ENCODE measurements at regions not wholly inside any gene's neighbourhood (a gene's known extent, or its start where the extent isn't known, plus 50 kb on each side); places are given as distances from the start of the nearest gene placed in this dataset.

GRCh38 chr1:118264343-118264742 lies 79.3 kb upstream of the SPAG17 start:
- no peaks in the 10 kb centered on the region for H3K79me2 ChIP-seq (replicated peaks; ENCODE audit: insufficient read depth)
- H3K36me3 Mint-ChIP-seq (ENCODE audit: low read depth) = no peaks in the 10 kb centered on the region
- no peak for ATAC-seq
- H3K4me3 ChIP-seq = no peak overlapping the region
- H3K4me3 Mint-ChIP-seq = no peak overlapping the region
- H2AFZ ChIP-seq = no peak overlapping the region
- H3K9me3 Mint-ChIP-seq = no peaks in the 10 kb centered on the region; the same call in 2 of the 3 replicates
- TF ChIP-seq CREB1 (CRISPR knock-in tag; IDR thresholded peaks at IDR 0.05; ENCODE audit: low read depth) (no peak), REST (IDR thresholded peaks at IDR 0.05; ENCODE audit: unreplicated experiment) (no peak), NANOG (IDR thresholded peaks at IDR 0.05; ENCODE audit: borderline replicate concordance) (no peak), ETS1 (IDR thresholded peaks at IDR 0.05) (no peak), EZH2phosphoT487 (IDR thresholded peaks at IDR 0.05; ENCODE audit: unreplicated experiment) (no peak), CTCF (conservative IDR thresholded peaks at IDR 0.05; ENCODE audit: low read depth in 2 of 2) (no peak), STAT1 (IDR thresholded peaks at IDR 0.05; ENCODE audit: unreplicated experiment) (no peak), ZNF114 (CRISPR knock-in tag; IDR thresholded peaks at IDR 0.05) (no peak), EZH2 (IDR thresholded peaks at IDR 0.05; ENCODE audit: low read depth, unreplicated experiment) (no peak), ZNF331 (CRISPR knock-in tag; IDR thresholded peaks at IDR 0.05; ENCODE audit: low read depth) (no peak), ZNF462 (CRISPR knock-in tag; IDR thresholded peaks at IDR 0.05) (no peak), JUNB (IDR thresholded peaks at IDR 0.05; ENCODE audit: unreplicated experiment) (no peak), POLR2AphosphoS5 (IDR thresholded peaks at IDR 0.05; ENCODE audit: low read depth) (no peak)
- no peak overlapping the region for H3K27ac Mint-ChIP-seq
- H3K27me3 Mint-ChIP-seq (ENCODE audit: insufficient read depth, low read depth, poor library complexity) = peaks cover 2% of the 10 kb centered on the region
- no peak overlapping the region for H3K4me2 ChIP-seq
- DNase-seq (ENCODE audit: low spot score) = no peak
- peaks cover 7% of the 10 kb centered on the region for H3K4me1 Mint-ChIP-seq
- no peaks in the 10 kb centered on the region for H3F3A ChIP-seq (replicated peaks; ENCODE audit: low read depth)
- H3K27ac ChIP-seq (ENCODE audit: low read depth) = no peak overlapping the region
- no peaks in the 10 kb centered on the region for H3K9me2 ChIP-seq (ENCODE audit: insufficient read depth)
- no peaks in the 10 kb centered on the region for H3K36me3 ChIP-seq (ENCODE audit: insufficient read depth)
- no peaks in the 10 kb centered on the region for H3K27me3 ChIP-seq (ENCODE audit: insufficient read depth)
- 0 out of 2 replicates have a peak, but pooled peaks cover 3% of the 10 kb centered on the region for H3K4me1 ChIP-seq (ENCODE audit: insufficient read depth)
- no peaks in the 10 kb centered on the region for H4K20me1 ChIP-seq (replicated peaks; ENCODE audit: insufficient read depth)
